Liver (tissue), 8 donors: ENCODE measurements at regions not wholly inside any gene's neighbourhood (a gene's known extent, or its start where the extent isn't known, plus 50 kb on each side); places are given as distances from the start of the nearest gene placed in this dataset.

ENCODE experiments used
- DNase-seq: peaks from one replicate; pipeline ENCODE4 v3.0.0-alpha.2; 2017; ENCODE audit warnings: low spot score
- H3K27ac ChIP-seq, 2 donors: one replicate each; pipeline ENCODE4 v1.7.0; 2013; ENCODE audit warnings: inconsistent platforms in 2 of 2, low read length in 2 of 2, control low read depth in 1 of 2, low read depth in 1 of 2, mild to moderate bottlenecking in 1 of 2
- H3K27me3 ChIP-seq, 4 donors: one replicate each; pipeline versions ENCODE4 v1.6.1 to v1.7.0; 2013; ENCODE audit warnings: low read length in 3 of 4, inconsistent platforms in 1 of 4, mild to moderate bottlenecking in 1 of 4, moderate library complexity in 1 of 4; ENCODE audit not compliant: control insufficient read depth in 4 of 4, insufficient read depth in 4 of 4
- H3K36me3 ChIP-seq, 4 donors: one replicate each; pipeline versions ENCODE4 v1.6.1 to v1.7.0; 2013; ENCODE audit warnings: low read length in 3 of 4, mild to moderate bottlenecking in 3 of 4, low read depth in 1 of 4, moderate library complexity in 1 of 4; ENCODE audit not compliant: control insufficient read depth in 4 of 4, insufficient read depth in 3 of 4
- H3K4me1 ChIP-seq, 4 donors: one replicate each; pipeline versions ENCODE4 v1.6.1 to v1.7.0; 2013; ENCODE audit warnings: low read length in 3 of 4, mild to moderate bottlenecking in 3 of 4, moderate library complexity in 1 of 4; ENCODE audit not compliant: control insufficient read depth in 4 of 4, insufficient read depth in 4 of 4
- H3K4me3 ChIP-seq, 3 donors: one replicate each; pipeline versions ENCODE4 v1.6.1 to v1.7.0; 2013; ENCODE audit warnings: low read length in 3 of 3, control low read depth in 1 of 3, low read depth in 1 of 3, mild to moderate bottlenecking in 1 of 3
- H3K9ac ChIP-seq, 2 donors: one replicate each; pipeline ENCODE4 v1.7.0; 2013; ENCODE audit warnings: low read length in 2 of 2, mild to moderate bottlenecking in 2 of 2, moderate library complexity in 2 of 2, control low read depth in 1 of 2, low read depth in 1 of 2
- H3K9me3 ChIP-seq, 4 donors: one replicate each; pipeline versions ENCODE4 v1.6.1 to v1.7.0; 2013; ENCODE audit warnings: low read length in 3 of 4; ENCODE audit not compliant: control insufficient read depth in 4 of 4
- ATF3 ChIP-seq: IDR thresholded peaks from 2 replicates; pipeline ENCODE4 v1.6.1; 2016; ENCODE audit warnings: antibody characterized with exemption
- CTCF ChIP-seq: fragments of 150-350 bp; IDR thresholded peaks from 2 replicates; pipeline ENCODE4 v1.5.1; 2017; ENCODE audit warnings: improper control_type of control experiment, low read depth, low read length; ENCODE audit not compliant: missing input control
- FOXA1 ChIP-seq: IDR thresholded peaks from 2 replicates; pipeline ENCODE4 v1.6.1; 2016; ENCODE audit warnings: antibody characterized with exemption
- GABPA ChIP-seq, 2 donors: IDR thresholded peaks in 1 of 2; conservative IDR thresholded peaks in 1 of 2; 2 replicates each; pipeline ENCODE4 v1.6.1; 2016; ENCODE audit warnings: antibody characterized with exemption in 2 of 2, mild to moderate bottlenecking in 1 of 2, moderate library complexity in 1 of 2
- HNF4G ChIP-seq: IDR thresholded peaks from 2 replicates; pipeline ENCODE4 v1.6.1; 2016; ENCODE audit warnings: antibody characterized with exemption
- JUND ChIP-seq, 2 donors: IDR thresholded peaks; 2 replicates each; pipeline ENCODE4 v1.6.1; 2016; ENCODE audit warnings: antibody characterized with exemption in 2 of 2
- MAX ChIP-seq: IDR thresholded peaks from 2 replicates; pipeline ENCODE4 v1.6.1; 2016; ENCODE audit warnings: antibody characterized with exemption
- RAD21 ChIP-seq, 2 donors: IDR thresholded peaks; 2 replicates each; pipeline ENCODE4 v1.6.1; 2016; ENCODE audit warnings: antibody characterized with exemption in 2 of 2, mild to moderate bottlenecking in 2 of 2
- REST ChIP-seq: IDR thresholded peaks from 2 replicates; pipeline ENCODE4 v1.6.1; 2016; ENCODE audit warnings: antibody characterized with exemption, mild to moderate bottlenecking
- RXRA ChIP-seq, 2 donors: IDR thresholded peaks; 2 replicates each; pipeline ENCODE4 v1.6.1; 2017 to 2018; ENCODE audit warnings: antibody characterized with exemption in 2 of 2, mild to moderate bottlenecking in 1 of 2
- SP1 ChIP-seq: IDR thresholded peaks from 2 replicates; pipeline ENCODE4 v1.6.1; 2018; ENCODE audit warnings: antibody characterized with exemption, mild to moderate bottlenecking
- TAF1 ChIP-seq: conservative IDR thresholded peaks from 2 replicates; pipeline ENCODE4 v1.6.1; 2016; ENCODE audit warnings: antibody characterized with exemption, mild to moderate bottlenecking
- YY1 ChIP-seq: IDR thresholded peaks from 2 replicates; pipeline ENCODE4 v1.6.1; 2016; ENCODE audit warnings: antibody characterized with exemption, mild to moderate bottlenecking
- WGBS: extraction: QIAGEN DNeasy Blood & Tissue Kit; methylation state at CpG from one replicate; pipeline ENCODE4 v1.1.7; 2013; 5-methylcytosine and 5-hydroxymethylcytosine counted together
- TF ChIP-seq, protein P1 (sequence below): IDR thresholded peaks from 2 replicates; pipeline ENCODE4 v1.6.1; 2016; ENCODE audit warnings: antibody characterized with exemption
- donor health status: healthy.
- donor health status: healthy.
- donor health status: healthy.
- donor health status: healthy.
- donor health status: healthy.

DNA sequence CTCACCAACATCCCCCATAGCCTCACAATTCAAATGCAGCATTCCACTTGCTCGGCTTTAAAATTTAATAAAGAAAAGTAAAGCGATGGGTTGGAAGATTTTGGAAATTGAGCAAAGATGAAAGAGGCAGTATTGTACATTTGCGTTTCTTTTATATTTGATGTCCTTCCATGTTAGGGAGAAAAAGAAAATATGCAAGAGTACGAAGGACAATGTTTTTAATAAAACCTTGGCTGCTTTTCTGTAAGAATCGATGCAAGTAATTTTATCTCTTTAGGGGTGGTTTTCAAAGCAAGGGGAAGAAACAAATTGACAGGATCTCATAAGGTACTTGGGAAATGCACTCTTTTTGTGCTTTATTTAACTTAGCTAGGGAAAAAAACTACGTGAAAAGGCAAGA, 61.8 kb upstream of the TSC22D2 start:
- no peak overlapping the region for H3K9ac ChIP-seq
- DNase-seq, result no peak
- H3K27ac ChIP-seq, result no peak overlapping the region

GRCh38 chr3:150345021-150345538, 63.0 kb upstream of the TSC22D2 start:
- Histone ChIP-seq H3K9me3 (no peaks in the 10 kb centered on the region), H3K4me3 (no peak overlapping the region), H3K4me1 (no peaks in the 10 kb centered on the region), H3K9ac (no peak overlapping the region), H3K27me3 (no peaks in the 10 kb centered on the region), H3K27ac (peak overlapping the region in 1 of 2 donors; percentile 49), H3K36me3 (no peaks in the 10 kb centered on the region)
- DNase-seq, result no peak
- WGBS, result 46% methylated on average over 10 of the region's 10 CpGs
- TF ChIP-seq GABPA (IDR thresholded peaks at IDR 0.05 in 1 of 2, conservative IDR thresholded peaks at IDR 0.05 in 1 of 2) (no peak), JUND (IDR thresholded peaks at IDR 0.05) (peak in 1 of 2 donors; percentile 36), SP1 (peak; percentile 62), RXRA (IDR thresholded peaks at IDR 0.05) (peak; percentile 57 to 67), RAD21 (IDR thresholded peaks at IDR 0.05) (peak; percentile 16 to 19), HNF4G (peak; percentile 23), TAF1 (no peak), MAX (peak; percentile 30), YY1 (no peak), ATF3 (no peak)
- TF ChIP-seq, protein P1, sequence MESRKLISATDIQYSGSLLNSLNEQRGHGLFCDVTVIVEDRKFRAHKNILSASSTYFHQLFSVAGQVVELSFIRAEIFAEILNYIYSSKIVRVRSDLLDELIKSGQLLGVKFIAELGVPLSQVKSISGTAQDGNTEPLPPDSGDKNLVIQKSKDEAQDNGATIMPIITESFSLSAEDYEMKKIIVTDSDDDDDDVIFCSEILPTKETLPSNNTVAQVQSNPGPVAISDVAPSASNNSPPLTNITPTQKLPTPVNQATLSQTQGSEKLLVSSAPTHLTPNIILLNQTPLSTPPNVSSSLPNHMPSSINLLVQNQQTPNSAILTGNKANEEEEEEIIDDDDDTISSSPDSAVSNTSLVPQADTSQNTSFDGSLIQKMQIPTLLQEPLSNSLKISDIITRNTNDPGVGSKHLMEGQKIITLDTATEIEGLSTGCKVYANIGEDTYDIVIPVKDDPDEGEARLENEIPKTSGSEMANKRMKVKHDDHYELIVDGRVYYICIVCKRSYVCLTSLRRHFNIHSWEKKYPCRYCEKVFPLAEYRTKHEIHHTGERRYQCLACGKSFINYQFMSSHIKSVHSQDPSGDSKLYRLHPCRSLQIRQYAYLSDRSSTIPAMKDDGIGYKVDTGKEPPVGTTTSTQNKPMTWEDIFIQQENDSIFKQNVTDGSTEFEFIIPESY, result peak; percentile 31

More for the DNA sequence above, 61.8 kb upstream of the TSC22D2 start:
- H3K4me3 ChIP-seq, result no peak overlapping the region
- H3K27me3 ChIP-seq, result no peaks in the 10 kb centered on the region
- WGBS, result 91% methylated on average over 6 of the region's 6 CpGs
- TF ChIP-seq CTCF (no peak), YY1 (no peak), HNF4G (no peak), REST (no peak), RAD21 (IDR thresholded peaks at IDR 0.05) (no peak), MAX (no peak), SP1 (no peak), FOXA1 (no peak), ATF3 (no peak), RXRA (IDR thresholded peaks at IDR 0.05) (no peak), JUND (IDR thresholded peaks at IDR 0.05) (no peak)
- H3K9me3 ChIP-seq, result no peaks in the 10 kb centered on the region
- no peaks in the 10 kb centered on the region for H3K4me1 ChIP-seq
- H3K36me3 ChIP-seq, result no peaks in the 10 kb centered on the region
